PC-3 (cell line): ENCODE measurements at regions not wholly inside any gene's neighbourhood (a gene's known extent, or its start where the extent isn't known, plus 50 kb on each side); places are given as distances from the start of the nearest gene placed in this dataset.

Source experiments
- CTCF ChIP-seq: fragments of 300-600 bp; sonication (generic); conservative IDR thresholded peaks from 2 replicates; pipeline ENCODE4 v1.5.1; 2017; ENCODE audit warnings: antibody characterized with exemption, low read depth, mild to moderate bottlenecking, low read length
- EZH2phosphoT487 ChIP-seq: fragments of 300-600 bp; sonication (generic); IDR thresholded peaks from 2 replicates; pipeline ENCODE4 v1.6.1; 2018; ENCODE audit warnings: mild to moderate bottlenecking, antibody characterized with exemption, low read length, borderline replicate concordance

DNA sequence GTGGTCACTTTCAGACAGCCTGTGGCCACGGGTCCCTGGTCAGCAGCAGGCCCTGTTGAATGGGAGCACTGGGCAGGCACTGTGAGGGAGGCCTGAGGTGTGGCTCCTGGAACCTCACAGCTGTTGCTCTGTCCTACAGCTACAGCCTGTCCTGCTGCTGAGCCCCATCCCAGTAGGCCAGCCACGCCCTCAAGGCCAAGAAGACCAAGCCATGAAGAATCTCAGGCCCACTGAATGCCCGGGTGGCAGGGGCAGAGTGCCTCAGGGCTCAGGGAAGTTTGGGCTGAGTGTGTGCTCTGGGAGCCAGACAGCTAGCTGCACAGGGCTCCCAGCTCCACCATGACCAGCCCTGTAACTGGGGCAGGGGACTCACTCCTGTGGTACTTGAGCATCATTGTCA is 363.5 kb upstream of the NUPR2 start:
- TF ChIP-seq CTCF (no peak), EZH2phosphoT487 (no peak)
